ENCODE measurements at regions not wholly inside any gene's neighbourhood (a gene's known extent, or its start where the extent isn't known, plus 50 kb on each side); places are given as distances from the start of the nearest gene placed in this dataset.

DNA sequence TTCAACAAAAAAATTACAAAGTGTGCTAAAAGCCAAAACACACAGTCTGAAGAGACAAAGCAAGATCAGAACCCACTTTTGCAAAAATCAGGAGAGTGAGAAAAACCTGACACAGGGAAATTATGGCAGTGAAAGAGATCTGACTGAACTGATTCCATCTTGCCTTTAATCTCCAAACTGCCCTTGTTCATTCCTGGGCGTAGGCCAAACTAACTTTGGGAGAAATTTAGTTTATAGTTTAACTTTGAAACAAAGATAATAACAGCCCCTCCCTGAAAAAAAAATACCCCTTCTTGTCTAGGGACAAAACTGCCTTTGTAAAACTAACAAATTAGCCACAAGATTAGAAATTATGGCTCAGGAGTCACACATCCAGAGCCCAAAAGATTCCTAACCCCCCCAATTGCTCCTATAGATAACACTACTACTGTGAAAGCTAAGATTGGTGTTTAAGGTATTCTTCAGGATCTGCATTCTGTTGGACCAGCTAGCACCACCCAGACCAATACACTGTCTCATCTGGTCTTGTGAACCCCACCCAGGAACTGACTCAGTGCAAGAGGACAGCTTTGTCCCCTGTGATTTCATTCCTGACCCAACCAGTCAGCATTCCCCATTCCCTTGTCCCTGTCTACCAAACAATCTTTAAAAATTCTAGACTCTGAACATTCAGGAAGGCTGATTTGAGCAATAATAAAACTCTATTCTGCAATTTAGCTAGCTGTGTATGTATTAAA is 226.1 kb upstream of the SH3BP4 start:
- no peaks in the 10 kb centered on the region for H3K9me3 ChIP-seq
- TF ChIP-seq, protein P1, sequence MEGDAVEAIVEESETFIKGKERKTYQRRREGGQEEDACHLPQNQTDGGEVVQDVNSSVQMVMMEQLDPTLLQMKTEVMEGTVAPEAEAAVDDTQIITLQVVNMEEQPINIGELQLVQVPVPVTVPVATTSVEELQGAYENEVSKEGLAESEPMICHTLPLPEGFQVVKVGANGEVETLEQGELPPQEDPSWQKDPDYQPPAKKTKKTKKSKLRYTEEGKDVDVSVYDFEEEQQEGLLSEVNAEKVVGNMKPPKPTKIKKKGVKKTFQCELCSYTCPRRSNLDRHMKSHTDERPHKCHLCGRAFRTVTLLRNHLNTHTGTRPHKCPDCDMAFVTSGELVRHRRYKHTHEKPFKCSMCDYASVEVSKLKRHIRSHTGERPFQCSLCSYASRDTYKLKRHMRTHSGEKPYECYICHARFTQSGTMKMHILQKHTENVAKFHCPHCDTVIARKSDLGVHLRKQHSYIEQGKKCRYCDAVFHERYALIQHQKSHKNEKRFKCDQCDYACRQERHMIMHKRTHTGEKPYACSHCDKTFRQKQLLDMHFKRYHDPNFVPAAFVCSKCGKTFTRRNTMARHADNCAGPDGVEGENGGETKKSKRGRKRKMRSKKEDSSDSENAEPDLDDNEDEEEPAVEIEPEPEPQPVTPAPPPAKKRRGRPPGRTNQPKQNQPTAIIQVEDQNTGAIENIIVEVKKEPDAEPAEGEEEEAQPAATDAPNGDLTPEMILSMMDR (IDR thresholded peaks at IDR 0.05): no peak
- no peaks in the 10 kb centered on the region for H3K4me1 ChIP-seq
- DNase-seq: no peak
- no peak overlapping the region for H3K27ac ChIP-seq
- H3K4me3 ChIP-seq: no peak overlapping the region
- intact Hi-C loops (cut with DNase I): no loop called here
- H3K27me3 ChIP-seq: no peaks in the 10 kb centered on the region
- ATAC-seq: no peak
- no peaks in the 10 kb centered on the region for H3K36me3 ChIP-seq

DNA sequence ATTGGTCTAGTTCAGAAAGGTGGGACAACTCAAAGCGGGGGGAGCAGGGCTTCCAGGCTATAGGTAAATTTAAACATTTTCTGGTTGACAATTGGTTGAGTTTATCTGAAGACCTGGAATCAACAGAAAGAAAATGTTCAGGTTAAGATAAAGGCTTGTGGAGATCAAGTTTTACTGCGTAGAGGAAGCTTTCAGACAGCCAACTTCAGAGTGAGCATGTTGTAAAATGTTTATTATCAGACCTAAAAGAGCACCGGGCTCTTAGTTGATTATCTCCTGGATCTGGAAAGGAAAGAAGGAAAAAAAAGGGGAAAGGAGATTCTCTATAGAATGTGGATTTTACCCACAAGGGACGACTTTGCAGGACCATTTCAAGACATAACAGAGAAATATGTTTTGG is 227.0 kb upstream of the SH3BP4 start:
- ATAC-seq (no peak), DNase-seq (no peak)
- no peaks in the 10 kb centered on the region for H3K27me3 ChIP-seq
- no peaks in the 10 kb centered on the region for H3K4me1 ChIP-seq
- H3K4me3 ChIP-seq: no peak overlapping the region
- no peaks in the 10 kb centered on the region for H3K36me3 ChIP-seq
- H3K9me3 ChIP-seq: no peaks in the 10 kb centered on the region
- intact Hi-C loops (cut with DNase I): no loop called here
- no peak overlapping the region for H3K27ac ChIP-seq
- TF ChIP-seq, protein P1 (IDR thresholded peaks at IDR 0.05): no peak

DNA sequence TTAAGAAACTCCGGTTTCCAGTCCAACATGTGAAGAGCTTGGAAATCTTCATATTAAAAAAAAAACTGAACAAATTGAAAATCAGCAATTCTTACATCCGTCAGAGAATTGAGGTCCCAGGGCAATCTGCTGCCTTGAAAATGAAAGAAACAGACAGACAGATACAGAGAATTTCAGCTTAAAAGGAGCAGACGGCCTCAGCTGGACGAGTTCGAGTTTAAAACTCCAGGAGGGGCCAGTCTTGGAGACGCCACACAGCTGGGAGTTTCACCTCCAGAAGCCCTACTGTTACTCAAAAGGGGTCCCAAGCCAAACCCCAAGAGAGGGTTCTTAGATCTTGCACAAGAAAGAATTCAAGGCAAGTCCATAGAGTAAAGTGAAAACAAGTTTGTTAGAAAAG is 226.5 kb upstream of the ARL4C start:
- TF ChIP-seq, protein P1 (IDR thresholded peaks at IDR 0.05): no peak
- Histone ChIP-seq H3K9me3 (no peaks in the 10 kb centered on the region), H3K27ac (no peak overlapping the region), H3K4me1 (no peaks in the 10 kb centered on the region), H3K4me3 (no peak overlapping the region), H3K27me3 (no peaks in the 10 kb centered on the region), H3K36me3 (no peaks in the 10 kb centered on the region)
- intact Hi-C loops (cut with DNase I): no loop called here
- no peak for ATAC-seq
- DNase-seq: peak in 2 of 4 donors; percentile 11 to 21

DNA sequence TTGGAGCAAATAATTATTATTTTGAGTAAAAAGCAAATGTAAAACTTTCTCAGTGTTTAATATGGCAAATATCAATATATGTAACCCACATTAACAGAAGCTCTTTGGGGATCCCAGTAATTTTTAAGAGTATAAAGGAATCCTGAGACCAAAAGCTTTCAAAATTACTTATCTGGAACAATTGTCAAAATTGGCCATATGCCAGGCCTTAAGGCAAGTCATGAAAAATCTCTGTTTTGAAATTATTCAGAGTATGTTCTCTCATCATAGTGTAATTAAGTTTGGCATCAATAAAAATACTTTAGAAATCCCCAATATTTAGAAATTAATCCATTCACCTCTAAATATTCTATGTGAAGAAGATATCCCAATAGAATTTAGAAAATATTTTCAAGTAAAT is 225.3 kb upstream of the ARL4C start:
- DNase-seq (peak in 1 of 4 donors; percentile 9), ATAC-seq (no peak)
- intact Hi-C loops (cut with DNase I): no loop called here
- H3K27ac ChIP-seq: no peak overlapping the region
- H3K4me3 ChIP-seq: no peak overlapping the region
- H3K27me3 ChIP-seq: no peaks in the 10 kb centered on the region
- no peaks in the 10 kb centered on the region for H3K36me3 ChIP-seq
- no peaks in the 10 kb centered on the region for H3K9me3 ChIP-seq
- H3K4me1 ChIP-seq: no peaks in the 10 kb centered on the region
- TF ChIP-seq, protein P1 (IDR thresholded peaks at IDR 0.05): no peak

DNA sequence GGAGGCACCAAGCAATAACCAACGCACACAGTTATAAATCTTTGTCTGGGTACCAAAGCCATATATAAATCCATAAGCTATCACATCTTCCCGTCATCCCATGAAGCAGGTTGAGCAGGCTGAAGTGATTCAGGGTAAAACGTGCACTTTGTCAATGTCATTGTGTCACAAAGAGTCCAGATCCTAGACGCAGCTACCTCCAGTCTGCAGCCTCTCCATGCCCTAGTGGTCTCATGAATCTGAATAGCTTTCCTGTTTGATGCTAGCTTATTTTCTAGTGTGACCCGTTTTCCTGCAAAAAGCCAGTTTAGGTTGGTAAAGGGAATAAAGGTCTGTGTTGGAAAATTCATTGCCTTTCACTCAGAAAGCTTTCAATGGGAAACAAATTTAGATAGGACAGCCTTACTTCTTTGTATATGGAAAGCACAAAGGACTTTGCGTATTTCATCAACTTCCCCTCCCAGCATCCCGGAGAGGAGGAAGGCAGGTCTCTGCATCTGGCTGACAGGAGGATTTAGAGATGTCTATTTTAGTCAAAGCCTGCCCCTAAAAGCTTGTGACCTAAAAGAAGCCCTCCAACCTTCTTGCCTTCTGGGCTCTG is 222.3 kb upstream of the ARL4C start:
- no peak overlapping the region for H3K27ac ChIP-seq
- H3K4me3 ChIP-seq: no peak overlapping the region
- ATAC-seq: no peak
- DNase-seq: no peak
- TF ChIP-seq, protein P1 (IDR thresholded peaks at IDR 0.05): no peak
- intact Hi-C loops (cut with DNase I): no loop called here
- no peaks in the 10 kb centered on the region for H3K9me3 ChIP-seq
- H3K36me3 ChIP-seq: no peaks in the 10 kb centered on the region
- no peaks in the 10 kb centered on the region for H3K4me1 ChIP-seq
- no peaks in the 10 kb centered on the region for H3K27me3 ChIP-seq

Measured in left lung (tissue), 4 donors.